ENCODE measurements at regions not wholly inside any gene's neighbourhood (a gene's known extent, or its start where the extent isn't known, plus 50 kb on each side); places are given as distances from the start of the nearest gene placed in this dataset.
"Not testable (repeated sequence)": the region's sequence is repeated elsewhere in the genome, so short reads cannot be mapped to it uniquely, and the experiment has no call there.

- ChIA-PET POLR2A (no interaction called here), CTCF (no interaction called here)
- Histone ChIP-seq H3K4me1 (ENCODE audit: insufficient read depth, low read length) (no peaks in the 10 kb centered on the region), H3K27ac (ENCODE audit: low read depth, low read length) (no peak overlapping the region), H3K4me3 (ENCODE audit: low read length) (no peak overlapping the region), H3K36me3 (ENCODE audit: insufficient read depth, low read length) (no peaks in the 10 kb centered on the region), H3K27me3 (ENCODE audit: insufficient read depth, low read length, poor library complexity, severe bottlenecking) (no peaks in the 10 kb centered on the region), H3K9me3 (ENCODE audit: low read length) (no peaks in the 10 kb centered on the region)
- Mint-ChIP-seq H3K36me3 (no peaks in the 10 kb centered on the region), H3K27ac (no peak overlapping the region), H3K27me3 (peaks cover 8 to 16% of the 10 kb centered on the region in 2 donors), H3K4me1 (no peaks in the 10 kb centered on the region), H3K4me3 (no peak overlapping the region), H3K9me3 (no peaks in the 10 kb centered on the region)
- no peak for DNase-seq
Measured at GRCh38 chr6:63510353-63510686, 62.0 kb upstream of the LOC128125822 start.

- no peak overlapping the region for H3K4me3 Mint-ChIP-seq
- H3K27me3 ChIP-seq (ENCODE audit: insufficient read depth, low read length, poor library complexity, severe bottlenecking): no peaks in the 10 kb centered on the region
- H3K4me1 Mint-ChIP-seq: no peaks in the 10 kb centered on the region
- no peak overlapping the region for H3K4me3 ChIP-seq (ENCODE audit: low read length)
- no peak overlapping the region for H3K27ac Mint-ChIP-seq
- H3K27ac ChIP-seq (ENCODE audit: low read depth, low read length): no peak overlapping the region
- CTCF ChIA-PET: no interaction called here
- no peak for DNase-seq
- no peaks in the 10 kb centered on the region for H3K9me3 ChIP-seq (ENCODE audit: low read length)
- H3K4me1 ChIP-seq (ENCODE audit: insufficient read depth, low read length): no peaks in the 10 kb centered on the region
- no peaks in the 10 kb centered on the region for H3K36me3 Mint-ChIP-seq
- peaks cover 8 to 19% of the 10 kb centered on the region in 2 donors for H3K27me3 Mint-ChIP-seq
- no peaks in the 10 kb centered on the region for H3K9me3 Mint-ChIP-seq
- no peaks in the 10 kb centered on the region for H3K36me3 ChIP-seq (ENCODE audit: insufficient read depth, low read length)
- POLR2A ChIA-PET: no interaction called here
Measured at GRCh38 chr6:63510849-63511248, 61.4 kb upstream of the LOC128125822 start.

- no peak overlapping the region for H3K4me3 ChIP-seq (ENCODE audit: low read length)
- no peaks in the 10 kb centered on the region for H3K36me3 Mint-ChIP-seq
- H3K27me3 ChIP-seq (ENCODE audit: insufficient read depth, low read length, poor library complexity, severe bottlenecking): no peaks in the 10 kb centered on the region
- no peaks in the 10 kb centered on the region for H3K9me3 Mint-ChIP-seq
- no peak overlapping the region for H3K4me3 Mint-ChIP-seq
- H3K27ac ChIP-seq (ENCODE audit: low read depth, low read length): no peak overlapping the region
- ChIA-PET POLR2A (no interaction called here), CTCF (no interaction called here)
- H3K4me1 Mint-ChIP-seq: no peaks in the 10 kb centered on the region
- no peaks in the 10 kb centered on the region for H3K36me3 ChIP-seq (ENCODE audit: insufficient read depth, low read length)
- H3K27me3 Mint-ChIP-seq: peaks cover 8 to 33% of the 10 kb centered on the region in 2 donors
- no peaks in the 10 kb centered on the region for H3K4me1 ChIP-seq (ENCODE audit: insufficient read depth, low read length)
- H3K27ac Mint-ChIP-seq: no peak overlapping the region
- DNase-seq: no peak
- no peaks in the 10 kb centered on the region for H3K9me3 ChIP-seq (ENCODE audit: low read length)
Measured at GRCh38 chr6:63514488-63515173, 57.6 kb upstream of the LOC128125822 start.

- H3K4me1 Mint-ChIP-seq; H3K27me3 ChIP-seq (ENCODE audit: insufficient read depth, low read length, poor library complexity, severe bottlenecking); H3K27ac Mint-ChIP-seq; H3K9me3 Mint-ChIP-seq; H3K4me1 ChIP-seq (ENCODE audit: insufficient read depth, low read length); H3K4me3 Mint-ChIP-seq; POLR2A ChIA-PET; H3K4me3 ChIP-seq (ENCODE audit: low read length); DNase-seq; H3K36me3 Mint-ChIP-seq; H3K27ac ChIP-seq (ENCODE audit: low read depth, low read length); H3K9me3 ChIP-seq (ENCODE audit: low read length); H3K36me3 ChIP-seq (ENCODE audit: insufficient read depth, low read length); CTCF ChIA-PET: not testable (repeated sequence)
- peaks cover 8 to 37% of the 10 kb centered on the region in 2 donors for H3K27me3 Mint-ChIP-seq
Measured at GRCh38 chr6:63515227-63515626, 57.1 kb upstream of the LOC128125822 start.

GRCh38 chr6:63516186-63516944 lies 55.9 kb upstream of the LOC128125822 start:
- H3K27ac Mint-ChIP-seq: no peak overlapping the region
- ChIA-PET CTCF (no interaction called here), POLR2A (no interaction called here)
- H3K4me1 Mint-ChIP-seq: no peaks in the 10 kb centered on the region
- Histone ChIP-seq H3K36me3 (ENCODE audit: insufficient read depth, low read length) (no peaks in the 10 kb centered on the region), H3K27ac (ENCODE audit: low read depth, low read length) (no peak overlapping the region), H3K4me3 (ENCODE audit: low read length) (no peak overlapping the region), H3K27me3 (ENCODE audit: insufficient read depth, low read length, poor library complexity, severe bottlenecking) (no peaks in the 10 kb centered on the region), H3K4me1 (ENCODE audit: insufficient read depth, low read length) (no peaks in the 10 kb centered on the region), H3K9me3 (ENCODE audit: low read length) (no peaks in the 10 kb centered on the region)
- H3K27me3 Mint-ChIP-seq: peaks cover 10 to 37% of the 10 kb centered on the region in 2 donors
- DNase-seq: no peak
- no peaks in the 10 kb centered on the region for H3K36me3 Mint-ChIP-seq
- H3K4me3 Mint-ChIP-seq: no peak overlapping the region
- no peaks in the 10 kb centered on the region for H3K9me3 Mint-ChIP-seq

- ChIA-PET POLR2A (no interaction called here), CTCF (no interaction called here)
- DNase-seq: no peak
Measured at GRCh38 chr6:63517221-63517620, 55.1 kb upstream of the LOC128125822 start.

GRCh38 chr6:63521475-63522210 lies 50.6 kb upstream of the LOC128125822 start:
- Mint-ChIP-seq H3K4me1 (peaks cover 0 to 4% (median 0%) of the 10 kb centered on the region in 3 donors), H3K9me3 (no peaks in the 10 kb centered on the region), H3K27me3 (peaks cover 2 to 17% of the 10 kb centered on the region in 2 donors), H3K4me3 (no peak overlapping the region), H3K36me3 (no peaks in the 10 kb centered on the region), H3K27ac (no peak overlapping the region)
- Histone ChIP-seq H3K9me3 (ENCODE audit: low read length) (no peaks in the 10 kb centered on the region), H3K36me3 (ENCODE audit: insufficient read depth, low read length) (no peaks in the 10 kb centered on the region), H3K27ac (ENCODE audit: low read depth, low read length) (no peak overlapping the region), H3K27me3 (ENCODE audit: insufficient read depth, low read length, poor library complexity, severe bottlenecking) (no peaks in the 10 kb centered on the region), H3K4me1 (ENCODE audit: insufficient read depth, low read length) (no peaks in the 10 kb centered on the region), H3K4me3 (ENCODE audit: low read length) (no peak overlapping the region)
- DNase-seq: no peak
- ChIA-PET CTCF (no interaction called here), POLR2A (no interaction called here)

More at GRCh38 chr6:63517221-63517620, 55.1 kb upstream of the LOC128125822 start:
- Mint-ChIP-seq H3K27ac (no peak overlapping the region), H3K4me1 (no peaks in the 10 kb centered on the region), H3K9me3 (no peaks in the 10 kb centered on the region), H3K4me3 (no peak overlapping the region), H3K36me3 (no peaks in the 10 kb centered on the region), H3K27me3 (peaks cover 10 to 34% of the 10 kb centered on the region in 2 donors)
- no peak overlapping the region for H3K27ac ChIP-seq (ENCODE audit: low read depth, low read length)
- H3K4me3 ChIP-seq (ENCODE audit: low read length): no peak overlapping the region
- no peaks in the 10 kb centered on the region for H3K9me3 ChIP-seq (ENCODE audit: low read length)
- H3K4me1 ChIP-seq (ENCODE audit: insufficient read depth, low read length): no peaks in the 10 kb centered on the region
- no peaks in the 10 kb centered on the region for H3K27me3 ChIP-seq (ENCODE audit: insufficient read depth, low read length, poor library complexity, severe bottlenecking)
- H3K36me3 ChIP-seq (ENCODE audit: insufficient read depth, low read length): no peaks in the 10 kb centered on the region

Measured in CD8-positive, alpha-beta memory T cell (primary cell).